ENCODE measurements at regions not wholly inside any gene's neighbourhood (a gene's known extent, or its start where the extent isn't known, plus 50 kb on each side); places are given as distances from the start of the nearest gene placed in this dataset.

DNA sequence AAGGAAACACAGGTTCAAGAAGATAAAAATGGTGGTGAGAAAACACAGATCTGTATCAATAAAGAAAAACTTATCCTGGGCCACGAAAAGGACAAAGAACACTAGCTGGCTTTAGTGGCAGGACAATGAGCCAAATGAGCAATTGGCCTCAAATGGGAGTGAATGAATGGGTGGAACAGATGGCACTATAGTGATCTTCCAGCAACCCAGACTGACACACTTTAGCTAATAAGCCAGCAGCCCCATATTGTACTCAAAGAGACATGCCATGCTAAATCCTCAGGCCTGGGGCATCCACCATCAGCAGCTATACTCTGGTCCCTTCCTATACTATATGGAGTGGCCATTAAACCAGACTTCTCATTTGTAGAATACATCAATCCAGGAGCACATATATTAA is 60.0 kb upstream of the GADL1 start:
- H3K27ac ChIP-seq (ENCODE audit: low read depth, low read length, poor library complexity, severe bottlenecking), result no peak overlapping the region
- H3K9me2 ChIP-seq (ENCODE audit: low read depth, low read length), result no peaks in the 10 kb centered on the region
- no peak overlapping the region for H3K4me3 ChIP-seq (ENCODE audit: low read depth, low read length, poor library complexity, severe bottlenecking)
- H3K9me3 ChIP-seq (ENCODE audit: low read length), result no peaks in the 10 kb centered on the region
- H4K20me1 ChIP-seq (ENCODE audit: insufficient read depth, low read length), result no peaks in the 10 kb centered on the region
- H3F3A ChIP-seq (ENCODE audit: insufficient read depth, low read length), result no peaks in the 10 kb centered on the region
- H3K4me1 ChIP-seq (ENCODE audit: insufficient read depth, low read length, severe bottlenecking), result no peaks in the 10 kb centered on the region
- H3K79me2 ChIP-seq (ENCODE audit: insufficient read depth, low read length), result no peaks in the 10 kb centered on the region
- no peak overlapping the region for H2AFZ ChIP-seq (ENCODE audit: low read length)
- H3K27me3 ChIP-seq (ENCODE audit: insufficient read depth, low read length), result no peaks in the 10 kb centered on the region
- no peak overlapping the region for H3K9ac ChIP-seq (ENCODE audit: low read length)
- no peak for TF ChIP-seq CTCF (IDR thresholded peaks at IDR 0.05; ENCODE audit: low read length)
- no peak for TF ChIP-seq EZH2 (IDR thresholded peaks at IDR 0.05; ENCODE audit: borderline replicate concordance, low read length)
- no peaks in the 10 kb centered on the region for H3K36me3 ChIP-seq (ENCODE audit: insufficient read depth, low read length)
- no peak overlapping the region for H3K4me2 ChIP-seq (ENCODE audit: low read length)

DNA sequence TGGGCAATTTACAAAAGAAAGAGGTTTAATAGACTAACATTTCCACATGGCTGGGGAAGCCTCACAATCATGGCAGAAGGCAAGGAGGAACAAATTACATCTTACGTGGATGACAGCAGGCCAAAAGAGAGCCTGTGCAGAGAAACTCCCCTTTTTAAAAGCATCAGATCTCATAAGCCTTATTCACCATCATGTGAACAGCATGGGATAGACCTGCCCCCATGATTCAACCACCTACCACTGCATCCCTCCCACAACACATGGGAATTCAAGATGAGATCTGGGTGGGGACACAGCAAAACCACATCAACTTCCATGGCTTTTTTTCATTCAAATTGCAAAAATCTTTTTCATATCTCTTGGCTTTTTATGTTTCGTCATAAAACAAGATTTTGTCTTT is 67.6 kb upstream of the GADL1 start:
- Histone ChIP-seq H3K4me2 (ENCODE audit: low read length) (no peak overlapping the region), H3F3A (ENCODE audit: insufficient read depth, low read length) (no peaks in the 10 kb centered on the region), H4K20me1 (ENCODE audit: insufficient read depth, low read length) (no peaks in the 10 kb centered on the region), H3K79me2 (ENCODE audit: insufficient read depth, low read length) (no peaks in the 10 kb centered on the region), H3K4me1 (ENCODE audit: insufficient read depth, low read length, severe bottlenecking) (no peaks in the 10 kb centered on the region), H3K9me3 (ENCODE audit: low read length) (no peaks in the 10 kb centered on the region), H2AFZ (ENCODE audit: low read length) (no peak overlapping the region), H3K27ac (ENCODE audit: low read depth, low read length, poor library complexity, severe bottlenecking) (no peak overlapping the region), H3K9ac (ENCODE audit: low read length) (no peak overlapping the region), H3K27me3 (ENCODE audit: insufficient read depth, low read length) (no peaks in the 10 kb centered on the region), H3K36me3 (ENCODE audit: insufficient read depth, low read length) (no peaks in the 10 kb centered on the region), H3K4me3 (ENCODE audit: low read depth, low read length, poor library complexity, severe bottlenecking) (no peak overlapping the region), H3K9me2 (ENCODE audit: low read depth, low read length) (no peaks in the 10 kb centered on the region)
- TF ChIP-seq CTCF (IDR thresholded peaks at IDR 0.05; ENCODE audit: low read length) (no peak), EZH2 (IDR thresholded peaks at IDR 0.05; ENCODE audit: borderline replicate concordance, low read length) (no peak)

GRCh38 chr3:30962493-30962892 is 68.0 kb upstream of the GADL1 start:
- Histone ChIP-seq H3K36me3 (ENCODE audit: insufficient read depth, low read length) (no peaks in the 10 kb centered on the region), H3K9ac (ENCODE audit: low read length) (no peak overlapping the region), H4K20me1 (ENCODE audit: insufficient read depth, low read length) (no peaks in the 10 kb centered on the region), H3K9me2 (ENCODE audit: low read depth, low read length) (no peaks in the 10 kb centered on the region), H2AFZ (ENCODE audit: low read length) (no peak overlapping the region), H3K9me3 (ENCODE audit: low read length) (no peaks in the 10 kb centered on the region), H3K4me1 (ENCODE audit: insufficient read depth, low read length, severe bottlenecking) (no peaks in the 10 kb centered on the region), H3K79me2 (ENCODE audit: insufficient read depth, low read length) (no peaks in the 10 kb centered on the region), H3F3A (ENCODE audit: insufficient read depth, low read length) (no peaks in the 10 kb centered on the region), H3K4me2 (ENCODE audit: low read length) (no peak overlapping the region), H3K27me3 (ENCODE audit: insufficient read depth, low read length) (no peaks in the 10 kb centered on the region), H3K27ac (ENCODE audit: low read depth, low read length, poor library complexity, severe bottlenecking) (no peak overlapping the region), H3K4me3 (ENCODE audit: low read depth, low read length, poor library complexity, severe bottlenecking) (no peak overlapping the region)
- TF ChIP-seq EZH2 (IDR thresholded peaks at IDR 0.05; ENCODE audit: borderline replicate concordance, low read length), result no peak
- TF ChIP-seq CTCF (IDR thresholded peaks at IDR 0.05; ENCODE audit: low read length), result no peak
